Omental fat pad (tissue), 3 donors: ENCODE measurements at regions not wholly inside any gene's neighbourhood (a gene's known extent, or its start where the extent isn't known, plus 50 kb on each side); places are given as distances from the start of the nearest gene placed in this dataset.

ENCODE experiments used
- ATAC-seq: fragments of 150-250 bp; one replicate; pipeline ENCODE4 v1.9.1; 2016; ENCODE audit warnings: mild to moderate bottlenecking, moderate library complexity; ENCODE audit not compliant: low FRiP score
- DNase-seq: peaks from one replicate; pipeline ENCODE4 v3.0.0-alpha.2; 2019; ENCODE audit warnings: low spot score
- TF ChIP-seq, protein P1 (sequence below), 3 donors: fragments of 450-650 bp; IDR thresholded peaks; one replicate each; pipeline ENCODE4 v1.5.1; 2016 to 2017; ENCODE audit warnings: antibody characterized with exemption in 3 of 3, mild to moderate bottlenecking in 3 of 3, moderate library complexity in 2 of 3

DNA sequence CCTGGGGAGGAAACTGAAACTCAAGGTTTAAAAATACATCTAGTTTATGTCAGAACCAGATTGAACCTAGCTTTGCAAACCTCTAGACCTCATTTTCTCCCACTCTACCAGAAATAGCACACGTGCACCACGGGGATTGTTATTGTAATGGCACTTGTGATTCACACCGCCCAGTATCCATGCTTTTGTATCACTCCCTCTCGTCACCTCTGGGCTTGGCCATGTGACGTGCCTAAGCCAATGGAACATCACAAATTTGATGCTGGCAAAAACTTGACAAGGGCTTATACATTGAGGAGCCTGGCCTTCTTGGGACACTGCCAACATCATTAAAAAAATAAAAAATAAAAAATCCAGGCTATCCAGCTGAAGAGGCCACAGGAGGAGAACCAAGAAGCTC, 495.8 kb upstream of the POU3F3 start:
- ATAC-seq (no peak), DNase-seq (no peak)
- TF ChIP-seq, protein P1, sequence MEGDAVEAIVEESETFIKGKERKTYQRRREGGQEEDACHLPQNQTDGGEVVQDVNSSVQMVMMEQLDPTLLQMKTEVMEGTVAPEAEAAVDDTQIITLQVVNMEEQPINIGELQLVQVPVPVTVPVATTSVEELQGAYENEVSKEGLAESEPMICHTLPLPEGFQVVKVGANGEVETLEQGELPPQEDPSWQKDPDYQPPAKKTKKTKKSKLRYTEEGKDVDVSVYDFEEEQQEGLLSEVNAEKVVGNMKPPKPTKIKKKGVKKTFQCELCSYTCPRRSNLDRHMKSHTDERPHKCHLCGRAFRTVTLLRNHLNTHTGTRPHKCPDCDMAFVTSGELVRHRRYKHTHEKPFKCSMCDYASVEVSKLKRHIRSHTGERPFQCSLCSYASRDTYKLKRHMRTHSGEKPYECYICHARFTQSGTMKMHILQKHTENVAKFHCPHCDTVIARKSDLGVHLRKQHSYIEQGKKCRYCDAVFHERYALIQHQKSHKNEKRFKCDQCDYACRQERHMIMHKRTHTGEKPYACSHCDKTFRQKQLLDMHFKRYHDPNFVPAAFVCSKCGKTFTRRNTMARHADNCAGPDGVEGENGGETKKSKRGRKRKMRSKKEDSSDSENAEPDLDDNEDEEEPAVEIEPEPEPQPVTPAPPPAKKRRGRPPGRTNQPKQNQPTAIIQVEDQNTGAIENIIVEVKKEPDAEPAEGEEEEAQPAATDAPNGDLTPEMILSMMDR (IDR thresholded peaks at IDR 0.05): no peak

DNA sequence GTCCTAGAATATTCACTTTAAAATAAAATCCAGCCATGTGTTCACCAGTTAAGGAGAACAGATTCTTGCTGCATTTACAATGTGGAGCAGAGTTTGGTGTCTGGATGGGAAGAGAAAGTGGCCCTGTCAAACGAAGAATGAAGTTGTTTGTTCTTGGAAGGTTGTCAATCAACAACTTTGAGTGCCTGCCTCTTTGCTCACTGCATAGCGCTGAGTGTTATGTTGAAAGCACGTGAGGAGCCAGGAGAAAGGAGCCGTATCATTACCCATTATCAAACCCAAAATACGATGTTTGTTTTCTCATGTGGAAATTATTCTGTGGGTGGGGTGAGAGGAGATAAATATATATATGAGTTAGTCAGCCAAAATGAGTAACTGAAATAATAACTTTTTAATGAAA, 492.5 kb upstream of the POU3F3 start:
- ATAC-seq (no peak), DNase-seq (no peak)
- TF ChIP-seq, protein P1 (IDR thresholded peaks at IDR 0.05): no peak

DNA sequence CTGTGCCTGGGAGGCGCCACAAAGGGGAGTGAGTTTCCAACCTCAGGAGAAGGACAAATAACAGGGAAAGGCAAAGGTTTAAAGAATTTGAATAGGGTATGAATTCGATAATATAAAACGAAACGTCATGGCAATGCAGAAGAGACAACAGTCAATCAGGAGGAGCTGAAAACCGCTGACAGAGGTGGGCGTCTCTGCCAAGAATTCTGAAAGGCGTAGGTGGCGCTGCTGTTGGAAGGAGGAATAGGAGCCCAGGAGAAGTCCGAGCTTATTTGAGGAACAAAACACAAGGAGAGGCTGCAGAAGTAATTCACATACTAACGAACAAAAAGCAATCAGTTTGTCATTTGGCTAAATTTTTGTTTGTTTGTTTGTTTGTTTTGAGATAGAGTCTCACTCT, 485.8 kb upstream of the POU3F3 start:
- ATAC-seq: no peak
- DNase-seq: no peak
- TF ChIP-seq, protein P1 (IDR thresholded peaks at IDR 0.05): no peak

DNA sequence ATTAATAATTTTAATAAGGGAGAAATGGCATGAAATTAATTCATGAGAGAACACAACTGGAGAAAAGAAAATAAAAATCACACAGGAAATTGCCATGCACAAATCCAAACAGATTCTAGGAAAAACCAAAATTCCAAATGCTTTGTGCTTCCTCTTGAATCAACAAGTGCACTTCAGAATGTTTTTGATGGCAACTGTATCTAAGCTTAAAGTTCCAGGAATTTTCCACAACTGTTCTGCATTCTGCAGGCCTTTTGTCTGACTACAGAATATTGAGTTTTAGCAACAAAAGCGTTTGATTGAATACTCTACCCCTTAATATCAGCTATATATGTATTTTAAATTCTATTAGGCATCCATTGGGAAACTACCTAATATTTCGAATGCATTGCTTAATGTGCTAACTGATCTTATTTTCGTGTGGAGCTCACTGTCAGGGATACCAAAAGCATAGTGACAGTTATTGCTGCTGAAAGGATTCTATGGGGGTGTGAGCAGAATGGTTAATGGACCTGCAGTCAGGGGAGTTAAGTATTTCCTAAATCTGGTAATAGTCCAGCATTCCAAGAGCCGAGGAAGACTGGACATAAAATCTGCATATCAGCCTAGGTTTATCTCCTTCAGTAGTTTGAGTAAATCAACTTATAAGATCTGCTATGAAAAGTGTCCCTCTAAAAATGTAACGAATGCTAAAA, 482.7 kb upstream of the POU3F3 start:
- no peak for DNase-seq
- TF ChIP-seq, protein P1 (IDR thresholded peaks at IDR 0.05): no peak
- no peak for ATAC-seq

DNA sequence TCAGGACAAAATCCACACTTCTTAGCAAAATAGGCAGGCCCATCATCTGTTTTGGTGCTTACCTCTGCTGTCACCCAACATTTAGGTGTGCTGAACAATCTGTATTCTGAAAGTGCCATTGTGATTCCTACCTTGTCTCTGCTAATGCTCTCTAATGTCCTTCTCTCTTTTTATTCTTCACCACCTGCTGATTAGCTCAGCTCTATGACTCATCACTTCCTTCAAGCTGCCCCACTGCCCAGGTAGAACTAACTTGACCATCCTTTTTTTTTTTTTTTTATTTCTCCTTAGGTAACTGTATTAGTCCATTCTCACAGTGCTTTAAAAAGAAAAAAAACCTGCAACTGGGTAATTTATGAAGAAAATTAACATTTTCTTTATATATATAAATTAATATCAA, 478.7 kb upstream of the POU3F3 start:
- TF ChIP-seq, protein P1 (IDR thresholded peaks at IDR 0.05): no peak
- DNase-seq: no peak
- ATAC-seq: no peak

DNA sequence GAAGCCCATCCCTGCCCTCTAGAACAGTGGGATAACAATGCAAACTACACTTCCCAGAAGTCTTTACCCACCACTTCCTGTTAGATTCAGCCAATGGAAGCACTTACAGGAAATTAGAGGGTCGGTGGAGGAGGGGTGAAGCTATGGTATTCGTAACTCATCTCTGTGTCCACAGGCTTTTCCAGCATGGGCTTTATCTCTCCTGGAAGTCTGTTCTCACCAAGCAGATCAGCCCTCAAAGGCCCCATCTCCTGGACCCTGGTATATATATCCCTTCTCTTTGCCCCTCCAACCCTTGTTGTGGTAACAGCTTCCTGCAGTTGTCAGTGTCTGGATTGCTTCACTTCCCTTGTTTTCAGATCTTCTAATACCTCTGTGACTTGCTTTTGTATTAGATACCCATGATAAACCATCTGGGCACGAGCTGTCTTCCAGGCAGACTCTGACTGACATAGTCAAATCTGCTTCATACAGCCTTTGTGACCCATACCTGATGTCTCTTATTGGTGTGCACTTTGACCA, 475.0 kb upstream of the POU3F3 start:
- ATAC-seq (no peak), DNase-seq (no peak)
- TF ChIP-seq, protein P1 (IDR thresholded peaks at IDR 0.05): no peak

DNA sequence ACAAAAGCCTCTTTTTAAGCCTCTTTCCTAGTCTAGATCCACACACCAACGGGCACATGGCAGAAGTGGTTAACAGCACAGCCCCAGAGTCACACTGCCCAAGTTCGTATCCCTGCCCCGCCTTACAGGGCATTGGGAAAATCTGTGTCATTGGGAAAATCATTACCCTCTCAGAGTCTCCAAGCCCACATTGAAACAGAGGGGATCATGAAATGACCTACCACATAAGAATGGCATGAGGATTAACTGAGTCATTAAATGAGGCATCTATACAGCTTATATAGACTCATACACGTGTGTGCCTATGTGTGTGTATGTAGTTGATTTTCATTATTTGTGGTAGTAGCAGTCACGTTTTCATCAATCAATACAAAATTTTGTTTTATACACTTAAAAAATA, 469.0 kb upstream of the POU3F3 start:
- ATAC-seq (no peak), DNase-seq (no peak)
- TF ChIP-seq, protein P1 (IDR thresholded peaks at IDR 0.05): no peak
